AG09309 (cell line): ENCODE measurements at regions not wholly inside any gene's neighbourhood (a gene's known extent, or its start where the extent isn't known, plus 50 kb on each side); places are given as distances from the start of the nearest gene placed in this dataset.

ENCODE experiments used
- DNase-seq: peaks from one replicate; pipeline ENCODE4 v3.0.0-alpha.2; 2010; ENCODE audit warnings: low read depth
- H3K4me3 ChIP-seq: 2 replicates; pipeline ENCODE4 v1.5.1; 2011; ENCODE audit warnings: mild to moderate bottlenecking, low read depth, low read length, moderate library complexity; ENCODE audit not compliant: control insufficient read depth
- CTCF ChIP-seq: IDR thresholded peaks from 2 replicates; pipeline ENCODE4 v1.5.1; 2011; ENCODE audit warnings: mild to moderate bottlenecking, low read depth, low read length, inconsistent platforms; ENCODE audit not compliant: insufficient read depth, control insufficient read depth; ENCODE audit errors: missing control alignments

GRCh38 chr21:41668051-41668541, 98.8 kb downstream of the RIPK4 start:
- no peak overlapping the region for H3K4me3 ChIP-seq
- no peak for TF ChIP-seq CTCF
- no peak for DNase-seq

- H3K4me3 ChIP-seq, result no peak overlapping the region
- no peak for TF ChIP-seq CTCF
- DNase-seq, result no peak
Measured at GRCh38 chr21:41667136-41667535, 99.7 kb downstream of the RIPK4 start.

DNA sequence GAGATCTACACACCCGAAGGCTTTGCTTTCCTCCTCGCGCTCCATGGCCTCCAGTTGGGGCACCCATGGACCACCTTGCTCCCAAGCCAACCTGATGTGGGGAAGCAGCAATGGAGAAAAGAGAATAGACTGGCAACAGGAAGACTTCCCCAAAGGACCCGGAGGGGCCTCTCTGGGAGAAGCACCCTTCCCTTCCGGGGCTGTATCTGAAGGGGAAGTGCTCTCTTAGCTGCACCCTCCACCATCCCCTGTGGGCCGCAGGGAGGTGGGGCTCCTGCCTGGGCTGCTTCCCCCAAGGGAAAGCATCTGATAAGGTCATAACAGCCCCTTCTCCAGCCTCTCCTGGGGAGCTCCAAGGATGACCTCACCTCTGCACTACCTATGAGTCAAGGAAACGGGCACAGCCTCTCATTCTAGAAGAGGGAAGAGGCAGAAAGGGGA, 100.2 kb downstream of the RIPK4 start:
- no peak overlapping the region for H3K4me3 ChIP-seq
- TF ChIP-seq CTCF, result no peak
- DNase-seq, result no peak

GRCh38 chr21:41665766-41666595, 100.9 kb downstream of the RIPK4 start:
- no peak for DNase-seq
- no peak overlapping the region for H3K4me3 ChIP-seq
- no peak for TF ChIP-seq CTCF

DNA sequence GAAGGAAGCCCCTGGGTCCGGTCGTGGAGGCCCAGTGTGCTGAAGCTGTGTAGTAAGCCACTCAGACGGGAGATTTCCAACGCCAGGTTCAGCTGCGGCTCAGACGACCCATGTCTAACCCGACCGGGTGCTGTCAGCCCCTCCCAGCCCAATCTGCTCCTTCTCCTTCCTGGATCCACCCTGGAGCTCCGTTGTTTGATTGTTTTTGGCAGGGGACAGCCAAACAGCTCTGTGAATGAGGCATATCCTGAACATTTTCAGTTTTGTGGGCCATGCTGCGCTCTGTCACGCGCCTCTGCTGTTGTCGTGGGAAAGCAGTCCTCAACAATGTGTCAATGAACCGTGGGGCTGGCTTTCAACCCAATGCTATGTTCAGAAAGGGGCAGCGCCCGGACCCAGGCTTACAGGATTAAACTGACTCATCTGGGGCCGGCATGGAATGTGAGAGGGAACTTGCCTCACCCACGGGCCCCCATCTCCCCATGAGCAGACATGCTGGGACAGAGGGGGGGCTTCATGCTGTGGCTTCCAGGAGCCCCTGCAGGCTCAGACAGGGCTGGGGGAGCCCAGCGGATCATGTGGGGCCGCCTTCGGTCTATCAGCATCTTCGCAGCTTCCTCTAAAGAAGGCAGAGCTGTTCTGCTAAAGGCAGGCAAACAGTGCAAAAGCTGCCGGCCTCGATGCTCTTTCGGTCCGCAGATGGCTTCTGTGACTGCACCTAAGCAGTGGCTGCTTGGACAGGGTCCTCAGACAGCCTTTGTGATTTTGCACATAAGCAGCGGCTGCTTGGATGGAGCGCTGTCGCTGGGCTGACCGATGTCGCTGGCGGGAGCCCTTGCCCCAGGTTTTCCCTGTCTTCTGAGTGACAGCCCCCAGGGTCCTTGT, 101.7 kb downstream of the RIPK4 start:
- DNase-seq, result no peak
- TF ChIP-seq CTCF, result no peak
- H3K4me3 ChIP-seq, result no peak overlapping the region

DNA sequence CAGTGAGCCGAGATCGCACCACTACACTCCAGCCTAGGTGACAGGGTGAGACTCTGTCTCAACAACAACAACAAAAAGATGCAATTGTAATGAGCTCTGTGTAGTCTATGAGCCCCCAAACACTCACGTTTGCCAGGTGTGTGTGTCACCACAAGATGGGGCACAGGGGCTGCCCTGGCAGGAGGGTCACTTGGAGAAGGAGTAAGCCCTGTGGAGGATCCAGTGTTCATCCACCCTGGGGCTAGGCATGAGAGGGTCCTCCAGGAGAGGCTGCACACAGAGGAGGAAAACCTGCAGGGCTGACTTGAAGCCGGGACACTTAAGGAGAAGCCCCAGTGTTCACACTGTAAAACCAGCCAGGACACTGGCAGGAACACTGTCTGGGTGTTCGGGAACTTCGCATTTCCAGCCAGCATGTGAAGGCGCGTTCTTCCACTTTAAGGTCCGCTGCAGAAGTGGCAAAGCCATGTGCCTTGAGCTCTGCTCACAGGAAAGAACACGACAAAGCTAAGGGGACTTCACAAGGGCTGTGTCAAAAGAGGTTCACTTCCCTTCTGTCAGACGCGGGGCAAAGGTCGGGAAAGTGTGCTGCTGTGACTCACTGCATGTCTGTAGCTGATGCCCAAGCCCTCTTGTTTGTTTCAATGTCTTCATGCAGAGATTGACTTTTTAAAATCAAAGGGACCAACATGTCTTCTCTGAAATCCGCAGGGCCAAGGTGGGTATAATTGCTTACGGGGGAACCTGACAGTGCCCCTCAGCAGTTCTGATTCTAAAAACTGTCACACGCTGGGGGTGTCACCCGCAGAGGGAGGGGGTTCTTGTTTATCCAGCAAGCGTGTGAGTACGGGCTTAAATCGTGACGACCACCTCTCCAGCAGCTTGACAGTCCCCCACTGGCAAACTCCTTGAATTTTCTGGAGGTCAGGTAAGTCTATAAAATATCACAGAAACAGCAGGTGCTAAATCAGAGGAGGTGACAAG, 102.8 kb downstream of the RIPK4 start:
- no peak overlapping the region for H3K4me3 ChIP-seq
- no peak for DNase-seq
- TF ChIP-seq CTCF, result no peak
